LNCaP clone FGC (cell line): ENCODE measurements at regions not wholly inside any gene's neighbourhood (a gene's known extent, or its start where the extent isn't known, plus 50 kb on each side); places are given as distances from the start of the nearest gene placed in this dataset.

Experiments
- DNase-seq: peaks from one replicate; pipeline ENCODE4 v3.0.0-alpha.2; 2011; ENCODE audit warnings: low read depth
- H3K4me3 ChIP-seq: 2 replicates; pipeline ENCODE4 v1.5.1; 2011; ENCODE audit warnings: mild to moderate bottlenecking, low read depth, low read length, control low read depth
- TF ChIP-seq, protein P1 (sequence below): IDR thresholded peaks from 2 replicates; pipeline ENCODE4 v1.5.1; 2012; ENCODE audit warnings: mild to moderate bottlenecking; ENCODE audit not compliant: control insufficient read depth, insufficient read depth; ENCODE audit errors: extremely low read depth

- TF ChIP-seq, protein P1, sequence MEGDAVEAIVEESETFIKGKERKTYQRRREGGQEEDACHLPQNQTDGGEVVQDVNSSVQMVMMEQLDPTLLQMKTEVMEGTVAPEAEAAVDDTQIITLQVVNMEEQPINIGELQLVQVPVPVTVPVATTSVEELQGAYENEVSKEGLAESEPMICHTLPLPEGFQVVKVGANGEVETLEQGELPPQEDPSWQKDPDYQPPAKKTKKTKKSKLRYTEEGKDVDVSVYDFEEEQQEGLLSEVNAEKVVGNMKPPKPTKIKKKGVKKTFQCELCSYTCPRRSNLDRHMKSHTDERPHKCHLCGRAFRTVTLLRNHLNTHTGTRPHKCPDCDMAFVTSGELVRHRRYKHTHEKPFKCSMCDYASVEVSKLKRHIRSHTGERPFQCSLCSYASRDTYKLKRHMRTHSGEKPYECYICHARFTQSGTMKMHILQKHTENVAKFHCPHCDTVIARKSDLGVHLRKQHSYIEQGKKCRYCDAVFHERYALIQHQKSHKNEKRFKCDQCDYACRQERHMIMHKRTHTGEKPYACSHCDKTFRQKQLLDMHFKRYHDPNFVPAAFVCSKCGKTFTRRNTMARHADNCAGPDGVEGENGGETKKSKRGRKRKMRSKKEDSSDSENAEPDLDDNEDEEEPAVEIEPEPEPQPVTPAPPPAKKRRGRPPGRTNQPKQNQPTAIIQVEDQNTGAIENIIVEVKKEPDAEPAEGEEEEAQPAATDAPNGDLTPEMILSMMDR, result no peak
- no peak for DNase-seq
Measured at GRCh38 chr2:48824116-48824515, 68.6 kb upstream of the LHCGR start.

DNA sequence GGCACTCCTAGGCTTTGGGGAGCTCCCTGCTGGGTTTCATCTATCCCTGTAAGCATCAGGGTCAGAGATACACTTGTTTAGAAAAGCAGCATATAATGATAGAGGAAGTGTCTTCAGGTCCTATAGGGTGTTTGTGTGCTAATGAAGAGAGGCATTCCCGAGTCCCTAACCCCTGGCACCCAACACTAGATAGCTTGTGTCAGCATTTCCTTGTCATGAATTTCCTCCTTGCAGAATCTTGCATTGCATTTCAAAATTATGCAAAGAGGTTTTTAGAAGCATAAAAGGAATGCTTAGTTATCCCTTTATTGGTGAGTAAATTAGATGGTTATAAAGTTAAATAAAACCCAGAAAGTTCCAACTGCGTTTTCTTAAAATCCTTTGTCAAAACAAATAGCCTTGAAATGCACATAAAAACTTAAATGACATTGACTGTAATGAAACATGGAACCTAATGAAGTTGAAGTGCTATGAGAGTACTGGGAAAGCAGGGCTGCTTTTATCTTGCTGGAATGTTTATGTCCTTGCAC, 63.7 kb upstream of the LHCGR start:
- TF ChIP-seq, protein P1, result no peak
- H3K4me3 ChIP-seq, result no peak overlapping the region
- no peak for DNase-seq

More at GRCh38 chr2:48824116-48824515, 68.6 kb upstream of the LHCGR start:
- no peak overlapping the region for H3K4me3 ChIP-seq

DNA sequence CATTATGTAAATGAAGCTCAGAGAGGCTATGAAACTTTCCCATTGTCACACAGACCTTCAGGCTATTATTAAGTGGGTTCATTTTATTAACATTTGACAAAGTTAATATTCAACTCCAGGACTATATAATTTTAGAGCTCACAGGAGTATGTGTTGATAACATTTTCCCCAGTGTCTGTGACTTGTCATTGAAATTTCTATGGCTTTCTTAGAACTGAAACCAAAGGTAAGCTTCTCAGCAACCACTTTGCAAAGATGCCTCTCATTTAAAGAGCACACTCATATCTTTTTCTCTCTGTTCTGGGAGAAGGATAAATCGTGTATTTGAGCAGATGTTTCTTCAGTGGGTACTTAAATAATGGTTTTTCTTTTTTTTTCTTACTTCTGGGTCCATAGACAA, 61.8 kb upstream of the LHCGR start:
- TF ChIP-seq, protein P1, result no peak
- H3K4me3 ChIP-seq, result no peak overlapping the region
- no peak for DNase-seq

- H3K4me3 ChIP-seq, result no peak overlapping the region
- TF ChIP-seq, protein P1, result no peak
- no peak for DNase-seq
Measured at GRCh38 chr2:48812416-48812815, 56.9 kb upstream of the LHCGR start.

GRCh38 chr2:48808311-48808710, 52.8 kb upstream of the LHCGR start:
- no peak for DNase-seq
- no peak overlapping the region for H3K4me3 ChIP-seq
- TF ChIP-seq, protein P1, result no peak
